ENCODE measurements at regions not wholly inside any gene's neighbourhood (a gene's known extent, or its start where the extent isn't known, plus 50 kb on each side); places are given as distances from the start of the nearest gene placed in this dataset.

GRCh38 chr2:23092831-23093230 is 292.1 kb upstream of the KLHL29 start:
- TF ChIP-seq CTCF (conservative IDR thresholded peaks at IDR 0.05) = no peak
- Mint-ChIP-seq H3K27me3 (no peaks in the 10 kb centered on the region), H3K4me3 (no peak overlapping the region), H3K4me1 (ENCODE audit: unreplicated experiment) (no peaks in the 10 kb centered on the region), H3K27ac (no peak overlapping the region), H3K36me3 (no peaks in the 10 kb centered on the region), H3K9me3 (peaks cover 9% of the 10 kb centered on the region)
- no peak for DNase-seq (ENCODE audit: extremely low spot score, unreplicated experiment)

- no peaks in the 10 kb centered on the region for H3K4me1 Mint-ChIP-seq (ENCODE audit: unreplicated experiment)
- H3K27ac Mint-ChIP-seq = no peak overlapping the region
- no peaks in the 10 kb centered on the region for H3K27me3 Mint-ChIP-seq
- H3K36me3 Mint-ChIP-seq = no peaks in the 10 kb centered on the region
- TF ChIP-seq CTCF (conservative IDR thresholded peaks at IDR 0.05) = no peak
- H3K9me3 Mint-ChIP-seq = peaks cover 9% of the 10 kb centered on the region
- DNase-seq (ENCODE audit: extremely low spot score, unreplicated experiment) = no peak
- no peak overlapping the region for H3K4me3 Mint-ChIP-seq
These were observed 291.5 kb upstream of the KLHL29 start for GRCh38 chr2:23093513-23093912.

GRCh38 chr2:23096906-23097602 is 287.9 kb upstream of the KLHL29 start:
- no peaks in the 10 kb centered on the region for H3K4me1 Mint-ChIP-seq (ENCODE audit: unreplicated experiment)
- TF ChIP-seq CTCF (conservative IDR thresholded peaks at IDR 0.05) = no peak
- no peaks in the 10 kb centered on the region for H3K36me3 Mint-ChIP-seq
- no peaks in the 10 kb centered on the region for H3K9me3 Mint-ChIP-seq
- H3K4me3 Mint-ChIP-seq = no peak overlapping the region
- H3K27ac Mint-ChIP-seq = no peak overlapping the region
- no peaks in the 10 kb centered on the region for H3K27me3 Mint-ChIP-seq
- no peak for DNase-seq (ENCODE audit: extremely low spot score, unreplicated experiment)

GRCh38 chr2:23100406-23100805 is 284.6 kb upstream of the KLHL29 start:
- no peak for TF ChIP-seq CTCF (conservative IDR thresholded peaks at IDR 0.05)
- no peak overlapping the region for H3K4me3 Mint-ChIP-seq
- DNase-seq (ENCODE audit: extremely low spot score, unreplicated experiment) = no peak
- H3K4me1 Mint-ChIP-seq (ENCODE audit: unreplicated experiment) = no peaks in the 10 kb centered on the region
- no peaks in the 10 kb centered on the region for H3K9me3 Mint-ChIP-seq
- H3K27me3 Mint-ChIP-seq = peaks cover 3% of the 10 kb centered on the region
- H3K36me3 Mint-ChIP-seq = no peaks in the 10 kb centered on the region
- no peak overlapping the region for H3K27ac Mint-ChIP-seq

GRCh38 chr2:23106242-23106785 is 278.7 kb upstream of the KLHL29 start:
- H3K4me1 Mint-ChIP-seq (ENCODE audit: unreplicated experiment) = no peaks in the 10 kb centered on the region

More at GRCh38 chr2:23106242-23106785, 278.7 kb upstream of the KLHL29 start:
- H3K36me3 Mint-ChIP-seq = no peaks in the 10 kb centered on the region
- peaks cover 5% of the 10 kb centered on the region for H3K9me3 Mint-ChIP-seq
- no peak overlapping the region for H3K27ac Mint-ChIP-seq
- no peak for DNase-seq (ENCODE audit: extremely low spot score, unreplicated experiment)
- H3K27me3 Mint-ChIP-seq = peaks cover 3% of the 10 kb centered on the region
- H3K4me3 Mint-ChIP-seq = no peak overlapping the region
- no peak for TF ChIP-seq CTCF (conservative IDR thresholded peaks at IDR 0.05)
